ENCODE measurements at regions not wholly inside any gene's neighbourhood (a gene's known extent, or its start where the extent isn't known, plus 50 kb on each side); places are given as distances from the start of the nearest gene placed in this dataset.

GRCh38 chr12:92330654-92331053, 185.0 kb upstream of the BTG1 start:
- Mint-ChIP-seq H3K27me3 (no peaks in the 10 kb centered on the region), H3K4me3 (no peak overlapping the region), H3K27ac (no peak overlapping the region), H3K9me3 (no peaks in the 10 kb centered on the region), H3K36me3 (no peaks in the 10 kb centered on the region), H3K4me1 (ENCODE audit: unreplicated experiment) (peaks cover 10% of the 10 kb centered on the region)
- TF ChIP-seq, protein P1, sequence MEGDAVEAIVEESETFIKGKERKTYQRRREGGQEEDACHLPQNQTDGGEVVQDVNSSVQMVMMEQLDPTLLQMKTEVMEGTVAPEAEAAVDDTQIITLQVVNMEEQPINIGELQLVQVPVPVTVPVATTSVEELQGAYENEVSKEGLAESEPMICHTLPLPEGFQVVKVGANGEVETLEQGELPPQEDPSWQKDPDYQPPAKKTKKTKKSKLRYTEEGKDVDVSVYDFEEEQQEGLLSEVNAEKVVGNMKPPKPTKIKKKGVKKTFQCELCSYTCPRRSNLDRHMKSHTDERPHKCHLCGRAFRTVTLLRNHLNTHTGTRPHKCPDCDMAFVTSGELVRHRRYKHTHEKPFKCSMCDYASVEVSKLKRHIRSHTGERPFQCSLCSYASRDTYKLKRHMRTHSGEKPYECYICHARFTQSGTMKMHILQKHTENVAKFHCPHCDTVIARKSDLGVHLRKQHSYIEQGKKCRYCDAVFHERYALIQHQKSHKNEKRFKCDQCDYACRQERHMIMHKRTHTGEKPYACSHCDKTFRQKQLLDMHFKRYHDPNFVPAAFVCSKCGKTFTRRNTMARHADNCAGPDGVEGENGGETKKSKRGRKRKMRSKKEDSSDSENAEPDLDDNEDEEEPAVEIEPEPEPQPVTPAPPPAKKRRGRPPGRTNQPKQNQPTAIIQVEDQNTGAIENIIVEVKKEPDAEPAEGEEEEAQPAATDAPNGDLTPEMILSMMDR (conservative IDR thresholded peaks at IDR 0.05), result no peak
- DNase-seq (ENCODE audit: extremely low spot score, unreplicated experiment), result no peak

DNA sequence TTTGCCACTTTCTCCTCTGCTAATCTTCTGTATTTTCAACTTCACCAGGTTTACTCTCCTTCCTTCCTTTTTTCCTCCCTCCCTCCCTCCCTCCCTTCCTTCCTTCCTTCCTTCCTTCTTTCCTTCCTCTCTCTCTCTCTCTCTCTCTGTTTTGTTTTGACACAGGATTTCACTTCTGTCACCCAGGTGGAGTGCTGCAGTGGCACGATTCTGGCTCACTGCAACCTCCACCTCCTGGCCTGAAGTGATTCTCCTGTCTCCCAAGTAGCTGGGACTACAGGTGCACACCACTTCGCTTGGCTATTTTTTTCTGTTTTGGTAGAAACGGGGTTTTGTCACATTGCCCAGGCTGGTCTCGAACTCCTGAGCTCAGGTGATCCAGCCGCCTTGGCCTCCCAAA, 181.2 kb upstream of the BTG1 start:
- TF ChIP-seq, protein P1 (conservative IDR thresholded peaks at IDR 0.05), result no peak
- H3K4me3 Mint-ChIP-seq, result no peak overlapping the region
- DNase-seq (ENCODE audit: extremely low spot score, unreplicated experiment), result no peak
- H3K9me3 Mint-ChIP-seq, result peaks cover 4% of the 10 kb centered on the region
- H3K27ac Mint-ChIP-seq, result no peak overlapping the region
- H3K36me3 Mint-ChIP-seq, result no peaks in the 10 kb centered on the region
- no peaks in the 10 kb centered on the region for H3K4me1 Mint-ChIP-seq (ENCODE audit: unreplicated experiment)
- no peaks in the 10 kb centered on the region for H3K27me3 Mint-ChIP-seq

DNA sequence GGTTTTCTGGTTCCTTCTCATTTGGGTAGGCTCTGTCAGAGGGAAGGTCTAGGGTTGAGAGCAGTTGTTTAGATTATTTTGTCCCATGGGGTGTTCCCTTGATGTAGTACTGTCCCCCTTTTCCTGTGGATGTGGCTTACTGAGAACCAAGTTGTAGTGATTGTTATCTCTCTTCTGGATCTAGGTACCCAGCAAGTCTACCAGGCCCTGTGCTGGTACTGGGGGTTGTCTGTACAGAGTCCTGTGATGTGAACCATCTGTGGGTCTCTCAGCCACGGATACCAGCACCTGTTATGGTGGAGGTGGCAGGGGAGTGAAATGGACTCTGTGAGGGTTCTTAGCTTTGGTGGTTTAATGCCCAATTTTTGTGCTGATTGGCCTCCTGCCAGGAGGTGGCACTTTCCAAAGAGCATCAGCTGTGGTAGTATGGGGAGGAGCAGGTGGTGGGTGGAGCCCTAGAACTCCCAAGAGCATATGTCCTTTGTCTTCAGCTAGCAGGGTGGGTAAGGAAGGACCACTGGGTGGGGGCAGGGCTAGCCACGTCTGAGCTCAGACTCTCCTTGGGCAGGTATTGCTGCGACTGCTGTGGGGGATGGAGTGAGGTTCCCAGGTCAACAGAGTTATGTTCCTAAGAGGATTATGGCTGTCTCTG, 179.3 kb upstream of the BTG1 start:
- TF ChIP-seq, protein P1 (conservative IDR thresholded peaks at IDR 0.05), result no peak
- no peak overlapping the region for H3K4me3 Mint-ChIP-seq
- no peaks in the 10 kb centered on the region for H3K36me3 Mint-ChIP-seq
- H3K27me3 Mint-ChIP-seq, result no peaks in the 10 kb centered on the region
- peaks cover 11% of the 10 kb centered on the region for H3K9me3 Mint-ChIP-seq
- DNase-seq (ENCODE audit: extremely low spot score, unreplicated experiment), result no peak
- H3K27ac Mint-ChIP-seq, result no peak overlapping the region
- no peaks in the 10 kb centered on the region for H3K4me1 Mint-ChIP-seq (ENCODE audit: unreplicated experiment)

DNA sequence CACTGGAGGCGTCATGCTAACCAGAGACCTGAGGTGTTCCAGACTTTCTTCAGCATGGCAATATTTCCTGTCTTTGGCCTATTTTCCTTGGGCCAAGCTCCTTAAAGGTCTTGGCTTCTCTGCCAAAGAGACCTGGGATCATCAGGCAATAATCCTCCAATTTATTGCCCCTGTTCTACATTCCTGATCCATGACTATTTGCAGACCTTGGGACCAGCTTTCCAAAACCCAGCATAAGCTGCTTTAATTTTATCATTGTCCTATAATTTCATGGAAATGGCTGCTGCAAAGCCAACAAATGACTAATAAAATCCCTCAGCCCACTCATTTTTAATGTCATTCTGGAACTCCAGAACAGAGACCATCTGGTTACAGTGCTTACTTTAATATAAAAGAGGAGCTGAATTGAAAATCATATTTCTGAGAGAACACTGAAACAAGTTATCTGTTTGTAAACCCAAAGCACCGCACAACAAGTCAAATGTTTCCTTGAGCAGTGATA, 166.9 kb upstream of the BTG1 start:
- Mint-ChIP-seq H3K4me1 (ENCODE audit: unreplicated experiment) (no peaks in the 10 kb centered on the region), H3K27ac (no peak overlapping the region), H3K36me3 (no peaks in the 10 kb centered on the region), H3K9me3 (no peaks in the 10 kb centered on the region), H3K27me3 (no peaks in the 10 kb centered on the region), H3K4me3 (no peak overlapping the region)
- TF ChIP-seq, protein P1 (conservative IDR thresholded peaks at IDR 0.05), result no peak
- no peak for DNase-seq (ENCODE audit: extremely low spot score, unreplicated experiment)

DNA sequence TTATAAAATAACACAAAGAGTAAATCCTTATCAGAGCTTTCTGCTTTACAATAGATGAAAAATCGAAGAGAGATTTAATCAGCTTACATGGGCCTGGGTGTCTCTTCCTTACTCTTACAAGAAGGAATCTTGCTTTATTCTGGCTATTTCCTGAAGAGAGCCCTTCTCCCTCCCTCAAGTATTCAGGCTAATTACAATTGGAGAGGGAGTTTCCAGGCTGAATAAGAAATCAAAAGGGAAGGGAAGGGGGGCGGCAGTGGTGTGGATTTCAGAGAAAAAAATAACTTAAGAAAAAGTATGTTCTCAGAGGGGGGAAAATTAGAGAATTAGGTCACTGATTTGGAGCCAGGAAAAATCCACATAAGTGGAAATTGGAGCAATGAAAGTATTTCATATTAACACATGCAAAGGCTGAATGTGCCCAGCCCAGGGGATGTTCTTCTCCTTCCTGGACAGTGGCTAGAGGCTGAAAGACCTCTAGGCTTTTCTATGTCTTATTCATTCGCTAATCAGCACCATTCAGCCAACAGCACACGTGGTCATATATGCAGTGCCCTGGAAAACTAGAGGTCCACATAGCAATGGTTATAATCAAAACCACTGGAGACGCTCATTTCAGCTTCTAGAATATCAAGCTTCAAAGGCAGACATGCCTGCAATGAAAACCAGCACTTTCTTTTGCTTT, 158.9 kb upstream of the BTG1 start:
- Mint-ChIP-seq H3K9me3 (peaks cover 7% of the 10 kb centered on the region), H3K27ac (no peak overlapping the region), H3K4me3 (no peak overlapping the region), H3K36me3 (no peaks in the 10 kb centered on the region), H3K27me3 (no peaks in the 10 kb centered on the region), H3K4me1 (ENCODE audit: unreplicated experiment) (peaks cover 16% of the 10 kb centered on the region)
- DNase-seq (ENCODE audit: extremely low spot score, unreplicated experiment), result no peak
- TF ChIP-seq, protein P1 (conservative IDR thresholded peaks at IDR 0.05), result no peak

All from type B pancreatic cell (in vitro differentiated cells).